HUES64 (cell line): ENCODE measurements at regions not wholly inside any gene's neighbourhood (a gene's known extent, or its start where the extent isn't known, plus 50 kb on each side); places are given as distances from the start of the nearest gene placed in this dataset.
"Not testable (repeated sequence)": the region's sequence is repeated elsewhere in the genome, so short reads cannot be mapped to it uniquely, and the experiment has no call there.

Source experiments
- H3K27ac ChIP-seq: 2 replicates; pipeline ENCODE4 v1.7.0; 2013; ENCODE audit warnings: low read depth, low read length, inconsistent platforms
- H3K27me3 ChIP-seq: 2 replicates; pipeline ENCODE4 v1.6.1; 2013; ENCODE audit warnings: mild to moderate bottlenecking, low read length; ENCODE audit not compliant: insufficient read depth
- H3K36me3 ChIP-seq: 2 replicates; pipeline ENCODE4 v1.6.1; 2013; ENCODE audit warnings: mild to moderate bottlenecking, low read length; ENCODE audit not compliant: insufficient read depth
- H3K4me1 ChIP-seq: 2 replicates; pipeline ENCODE4 v1.6.1; 2013; ENCODE audit warnings: mild to moderate bottlenecking, low read length, moderate library complexity; ENCODE audit not compliant: insufficient read depth
- H3K4me3 ChIP-seq: 2 replicates; pipeline ENCODE4 v1.5.1; 2013; ENCODE audit warnings: mild to moderate bottlenecking, low read length, moderate library complexity
- H3K9ac ChIP-seq: 2 replicates; pipeline ENCODE4 v1.6.1; 2013; ENCODE audit warnings: mild to moderate bottlenecking, low read depth, low read length
- H3K9me3 ChIP-seq: 2 replicates; pipeline ENCODE4 v1.6.1; 2013; ENCODE audit warnings: low read depth, low read length; ENCODE audit not compliant: insufficient read depth
- WGBS: fragments of 150-250, 120-280 bp; methylation state at CpG from one replicate; pipeline ENCODE4 v1.1.7; 2013; ENCODE audit warnings: missing lambda C conversion rate; 5-methylcytosine and 5-hydroxymethylcytosine counted together

DNA sequence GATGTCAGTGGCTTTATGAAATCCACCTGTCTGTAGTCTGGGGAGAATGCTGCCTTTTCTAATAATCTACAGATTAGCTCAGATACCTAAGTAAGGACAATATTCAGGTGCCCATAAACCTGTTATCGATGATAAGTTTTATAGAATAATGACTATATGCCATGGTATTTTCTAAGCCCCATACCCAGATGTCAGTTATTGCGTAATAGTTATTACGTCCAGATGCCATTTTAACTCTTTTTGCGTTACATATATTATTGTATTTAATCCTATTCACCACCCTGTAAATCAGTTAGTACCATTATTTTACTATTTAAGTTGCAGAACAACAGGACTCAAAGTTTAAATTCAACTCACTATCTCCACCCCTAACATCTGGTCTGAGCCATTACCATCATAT is 1343.9 kb upstream of the ACO1 start:
- no peaks in the 10 kb centered on the region for H3K27me3 ChIP-seq
- no peak overlapping the region for H3K9ac ChIP-seq
- H3K27ac ChIP-seq, result no peak overlapping the region
- 98% methylated on average over 4 of the region's 4 CpGs for WGBS
- H3K4me3 ChIP-seq, result no peak overlapping the region
- H3K4me1 ChIP-seq, result no peaks in the 10 kb centered on the region
- no peaks in the 10 kb centered on the region; the same call in 1 of the 2 replicates for H3K9me3 ChIP-seq
- H3K36me3 ChIP-seq, result no peaks in the 10 kb centered on the region

DNA sequence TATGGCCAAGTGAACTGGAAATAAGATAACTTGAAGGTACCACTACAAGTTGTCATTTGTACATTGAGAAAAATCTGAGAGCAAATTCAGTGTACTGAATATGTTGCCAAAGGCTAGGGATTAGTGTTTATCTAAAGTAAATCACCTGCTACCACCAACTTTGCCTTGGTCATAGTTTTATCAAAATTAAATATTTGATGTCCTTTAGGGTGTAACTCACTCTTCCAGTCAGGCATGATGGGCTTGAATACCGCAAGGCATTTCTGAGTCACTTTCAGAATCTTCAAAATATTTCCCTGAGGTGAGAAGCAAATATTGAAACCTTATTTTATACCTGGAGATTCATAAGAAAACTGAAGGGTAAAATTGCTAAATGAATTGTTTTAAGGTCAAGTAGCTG is 1338.6 kb upstream of the ACO1 start:
- Histone ChIP-seq H3K9ac (no peak overlapping the region), H3K27ac (no peak overlapping the region), H3K4me1 (no peaks in the 10 kb centered on the region), H3K27me3 (no peaks in the 10 kb centered on the region), H3K36me3 (no peaks in the 10 kb centered on the region), H3K4me3 (no peak overlapping the region), H3K9me3 (no peaks in the 10 kb centered on the region; the same call in 1 of the 2 replicates)
- WGBS, result 100% methylated on average over 1 of the region's 1 CpG

DNA sequence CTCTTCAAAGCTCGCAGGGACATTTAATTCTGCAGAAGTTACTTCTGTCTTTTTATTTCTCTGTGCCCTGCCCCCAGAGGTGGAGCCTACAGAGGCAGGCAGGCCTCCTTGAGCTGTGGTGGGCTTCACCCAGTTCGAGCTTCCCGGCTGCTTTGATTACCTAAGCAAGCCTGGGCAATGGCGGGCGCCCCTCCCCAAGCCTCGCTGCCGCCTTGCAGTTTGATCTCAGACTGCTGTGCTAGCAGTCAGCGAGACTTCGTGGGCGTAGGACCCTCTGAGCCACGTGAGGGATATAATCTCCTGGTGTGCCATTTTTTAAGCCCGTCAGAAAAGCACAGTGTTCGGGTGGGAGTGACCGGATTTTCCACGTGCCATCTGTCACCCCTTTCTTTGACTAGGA is 1322.9 kb upstream of the ACO1 start:
- 90% methylated on average over 15 of the region's 15 CpGs for WGBS
- not testable (repeated sequence) for H3K9ac ChIP-seq, H3K36me3 ChIP-seq

DNA sequence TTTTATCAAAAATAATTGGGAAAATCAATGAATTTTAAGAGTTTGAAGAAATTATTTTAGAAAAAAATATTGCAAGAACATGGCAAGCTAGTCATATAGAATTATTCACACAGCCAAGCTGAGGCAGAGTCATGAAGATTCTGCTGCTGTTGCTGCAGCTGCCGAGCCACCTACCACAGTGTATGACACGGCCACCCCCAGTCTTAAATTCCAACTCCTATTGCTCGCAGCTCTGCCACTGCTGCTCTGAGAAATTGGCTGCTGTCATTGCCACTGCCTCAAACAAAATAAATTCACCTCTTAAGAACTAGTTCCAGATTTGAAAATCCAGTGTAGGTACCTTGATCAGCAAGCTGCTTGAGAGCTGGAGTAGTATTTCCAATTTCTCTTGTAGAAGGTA is 1318.8 kb upstream of the ACO1 start:
- H3K9ac ChIP-seq, result no peak overlapping the region
- no peaks in the 10 kb centered on the region for H3K4me1 ChIP-seq
- no peaks in the 10 kb centered on the region for H3K36me3 ChIP-seq
- WGBS, result 90% methylated on average over 3 of the region's 3 CpGs
- H3K9me3 ChIP-seq, result peaks cover 9% of the 10 kb centered on the region; the same call in 1 of the 2 replicates
- H3K27me3 ChIP-seq, result no peaks in the 10 kb centered on the region
- no peak overlapping the region for H3K27ac ChIP-seq
- H3K4me3 ChIP-seq, result no peak overlapping the region

More for the DNA sequence above, 1322.9 kb upstream of the ACO1 start:
- not testable (repeated sequence) for H3K4me3 ChIP-seq, H3K9me3 ChIP-seq, H3K4me1 ChIP-seq, H3K27ac ChIP-seq, H3K27me3 ChIP-seq

DNA sequence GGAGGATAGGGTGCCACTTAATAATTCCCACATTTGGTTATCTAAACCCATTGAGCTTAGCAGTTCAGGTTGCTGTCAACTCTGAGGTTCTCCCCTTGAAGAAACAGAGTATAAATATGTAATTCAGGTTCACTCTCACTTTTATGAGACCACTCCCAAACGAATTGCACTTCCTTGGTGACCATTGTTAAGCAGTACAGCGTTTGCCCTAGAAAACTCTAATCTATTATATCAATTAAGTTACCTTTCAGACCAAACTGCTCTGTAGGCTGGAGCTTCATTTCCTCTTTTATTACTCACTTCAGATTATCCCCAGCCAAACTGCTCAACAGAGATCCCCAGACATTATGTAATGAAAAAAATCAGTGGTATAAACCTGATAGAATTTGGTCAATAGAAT is 1317.0 kb upstream of the ACO1 start:
- H3K27me3 ChIP-seq, result no peaks in the 10 kb centered on the region
- H3K9ac ChIP-seq, result no peak overlapping the region
- H3K4me1 ChIP-seq, result no peaks in the 10 kb centered on the region
- no peaks in the 10 kb centered on the region for H3K36me3 ChIP-seq
- WGBS, result 87% methylated on average over 2 of the region's 2 CpGs
- peaks cover 1% of the 10 kb centered on the region; the same call in 1 of the 2 replicates for H3K9me3 ChIP-seq
- no peak overlapping the region for H3K27ac ChIP-seq
- H3K4me3 ChIP-seq, result no peak overlapping the region

DNA sequence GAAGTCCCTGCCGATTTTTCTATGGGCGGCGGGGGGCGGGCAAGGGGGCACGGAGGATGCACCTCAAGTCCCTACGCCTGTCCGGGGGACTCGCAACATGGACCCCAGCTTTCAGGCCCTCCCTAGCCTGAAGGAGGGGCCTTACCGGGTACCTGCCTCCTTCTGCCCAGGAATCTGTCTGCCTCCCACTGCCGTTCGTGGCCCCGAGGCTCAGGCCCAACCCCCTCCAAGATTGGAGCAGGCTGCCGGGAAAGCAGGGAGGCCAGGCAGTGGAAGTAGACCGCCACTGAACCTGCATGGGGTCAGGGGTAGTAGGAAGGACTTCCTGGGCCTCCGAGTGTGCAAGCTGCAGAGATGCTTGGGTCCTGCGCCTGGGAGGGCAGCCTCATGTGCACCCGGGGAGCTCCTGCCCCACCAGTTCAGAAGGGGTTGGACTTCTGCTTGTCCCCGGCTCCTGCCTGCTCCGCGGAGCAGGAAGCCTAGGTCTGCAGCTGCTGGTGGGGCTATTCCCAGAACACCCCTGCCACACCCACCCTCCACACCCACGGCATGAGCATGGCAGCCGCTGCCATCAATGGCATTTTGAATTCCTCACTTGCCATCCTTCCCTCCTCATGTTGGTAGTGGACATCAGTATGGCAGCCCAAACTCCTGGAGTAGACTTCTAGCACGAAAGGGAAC is 1312.7 kb upstream of the ACO1 start:
- no peaks in the 10 kb centered on the region for H3K36me3 ChIP-seq
- H3K4me1 ChIP-seq, result no peaks in the 10 kb centered on the region
- H3K9me3 ChIP-seq, result no peaks in the 10 kb centered on the region
- no peak overlapping the region for H3K27ac ChIP-seq
- H3K9ac ChIP-seq, result no peak overlapping the region
- no peaks in the 10 kb centered on the region for H3K27me3 ChIP-seq
- 93% methylated on average over 23 of the region's 23 CpGs for WGBS
- no peak overlapping the region for H3K4me3 ChIP-seq

DNA sequence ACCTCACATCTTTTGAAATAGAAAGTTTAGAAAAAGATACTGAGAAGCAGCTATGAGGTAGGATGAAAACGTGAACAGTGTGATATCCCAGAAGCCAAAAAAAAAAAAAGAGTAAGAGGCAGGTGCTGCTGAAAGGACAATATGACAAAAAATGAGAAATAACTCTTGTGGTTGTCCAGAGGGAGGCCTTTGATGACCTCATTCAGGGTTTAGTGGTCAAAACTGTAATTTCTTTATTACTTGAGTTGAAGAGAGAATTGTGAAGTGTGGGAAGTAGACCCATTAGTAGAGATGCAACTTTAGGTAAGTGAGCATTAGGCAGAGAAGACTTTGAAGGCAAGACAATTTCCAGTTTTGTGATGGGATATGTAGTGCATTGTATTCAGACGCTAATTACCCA is 1306.3 kb upstream of the ACO1 start:
- H3K27ac ChIP-seq, result no peak overlapping the region
- H3K4me1 ChIP-seq, result no peaks in the 10 kb centered on the region
- H3K4me3 ChIP-seq, result no peak overlapping the region
- no peaks in the 10 kb centered on the region for H3K9me3 ChIP-seq
- no peak overlapping the region for H3K9ac ChIP-seq
- 90% methylated on average over 1 of the region's 2 CpGs for WGBS
- H3K27me3 ChIP-seq, result no peaks in the 10 kb centered on the region
- H3K36me3 ChIP-seq, result no peaks in the 10 kb centered on the region

DNA sequence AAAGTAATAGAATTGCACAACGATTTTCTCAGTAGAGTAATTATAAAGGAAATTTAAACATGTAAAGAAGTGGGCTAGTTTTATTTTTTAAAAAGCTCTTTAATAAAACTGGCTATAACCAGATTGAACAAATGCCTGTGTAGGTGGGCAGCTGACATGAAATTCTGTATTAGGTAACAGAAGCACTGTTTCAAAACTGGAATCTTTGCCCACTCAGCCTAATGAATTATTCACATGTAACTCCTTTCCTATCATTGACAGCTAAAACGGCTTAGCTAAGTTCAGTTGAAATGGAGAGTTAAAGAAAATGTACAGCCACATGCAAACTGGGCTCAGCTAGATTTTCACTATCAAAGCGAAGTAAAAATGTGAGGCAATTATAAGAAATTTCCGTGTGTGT is 1300.1 kb upstream of the ACO1 start:
- Histone ChIP-seq H3K4me3 (no peak overlapping the region), H3K4me1 (peaks cover 8% of the 10 kb centered on the region; the same call in 1 of the 2 replicates), H3K27ac (no peak overlapping the region), H3K27me3 (no peaks in the 10 kb centered on the region), H3K36me3 (no peaks in the 10 kb centered on the region), H3K9ac (no peak overlapping the region), H3K9me3 (no peaks in the 10 kb centered on the region)
- WGBS, result 98% methylated on average over 4 of the region's 4 CpGs

DNA sequence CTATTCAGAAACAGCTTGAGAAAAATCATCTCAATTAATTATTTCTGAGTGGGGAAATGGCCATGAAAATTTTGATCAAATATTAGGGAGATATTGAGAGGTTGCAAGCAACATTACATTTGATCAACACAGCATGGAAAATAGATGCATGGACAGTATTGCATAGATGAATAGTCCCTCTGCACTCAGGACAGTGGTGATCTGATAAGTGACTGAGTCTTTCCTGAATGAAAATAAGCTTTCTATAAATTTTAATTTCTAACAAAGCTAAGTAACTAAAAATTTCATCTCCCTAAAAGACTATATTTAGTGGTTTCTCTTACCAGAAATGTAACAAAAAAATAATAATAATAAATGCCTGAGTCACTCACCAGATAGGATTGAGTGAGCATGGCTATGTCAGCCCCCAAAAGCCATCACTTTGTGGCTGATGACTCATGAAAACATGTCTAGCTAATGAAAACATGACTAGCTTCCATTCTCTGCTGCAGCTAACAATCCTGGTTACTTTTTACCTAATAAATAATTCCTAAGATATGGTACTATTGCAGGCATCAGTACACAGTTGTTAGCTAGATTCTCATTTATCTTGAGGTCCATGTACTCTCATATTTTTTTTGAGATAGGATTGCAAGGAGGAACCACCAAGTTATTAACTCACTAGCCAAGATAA is 1294.8 kb upstream of the ACO1 start:
- Histone ChIP-seq H3K27ac (no peak overlapping the region), H3K9ac (no peak overlapping the region), H3K36me3 (no peaks in the 10 kb centered on the region), H3K27me3 (no peaks in the 10 kb centered on the region), H3K4me1 (peaks cover 8% of the 10 kb centered on the region; the same call in 1 of the 2 replicates), H3K9me3 (no peaks in the 10 kb centered on the region), H3K4me3 (no peak overlapping the region)

DNA sequence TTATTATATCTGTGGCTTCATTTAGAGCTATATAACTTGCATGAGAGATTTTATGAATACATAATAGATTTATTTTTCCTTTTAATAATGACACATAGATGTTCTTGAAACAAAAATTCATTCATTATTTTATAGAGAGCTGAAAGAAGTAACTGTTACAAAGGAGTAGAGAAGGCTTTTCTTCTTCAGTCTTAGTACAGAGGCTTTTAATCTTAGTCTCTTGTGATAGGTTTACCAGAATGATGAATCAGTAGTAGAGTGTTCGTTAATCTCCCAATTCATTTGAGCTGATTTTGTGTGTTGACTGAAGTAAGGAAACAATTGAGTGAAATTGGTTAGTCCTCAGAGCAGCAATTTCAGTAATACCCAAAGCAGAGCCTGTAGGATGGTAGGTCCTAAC is 1284.1 kb upstream of the ACO1 start:
- no peaks in the 10 kb centered on the region for H3K4me1 ChIP-seq
- H3K27me3 ChIP-seq, result no peaks in the 10 kb centered on the region
- H3K9ac ChIP-seq, result no peak overlapping the region
- H3K27ac ChIP-seq, result no peak overlapping the region
- H3K9me3 ChIP-seq, result no peaks in the 10 kb centered on the region
- H3K36me3 ChIP-seq, result no peaks in the 10 kb centered on the region
- H3K4me3 ChIP-seq, result no peak overlapping the region
- 97% methylated on average over 1 of the region's 1 CpG for WGBS

DNA sequence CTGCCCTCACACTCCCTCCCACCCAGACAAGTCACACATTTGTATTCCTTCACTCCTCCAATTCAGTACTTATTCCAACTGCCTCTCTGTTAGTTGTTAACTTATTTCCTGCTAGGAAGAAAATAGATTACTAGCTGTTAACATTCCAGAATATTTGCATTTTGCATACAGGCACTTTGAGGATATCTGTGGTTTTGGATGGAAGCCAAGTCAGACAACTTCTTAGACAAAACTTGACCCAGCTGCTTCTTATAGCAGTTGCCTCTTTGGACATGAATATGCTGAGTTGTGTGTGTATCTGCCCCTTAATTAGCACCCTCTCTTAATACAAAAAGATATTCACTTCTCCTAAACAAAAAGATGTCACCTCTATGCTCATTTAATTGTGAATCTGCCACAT is 1280.6 kb upstream of the ACO1 start:
- Histone ChIP-seq H3K4me1 (no peaks in the 10 kb centered on the region), H3K36me3 (no peaks in the 10 kb centered on the region), H3K27ac (no peak overlapping the region), H3K9me3 (no peaks in the 10 kb centered on the region), H3K9ac (no peak overlapping the region), H3K4me3 (no peak overlapping the region), H3K27me3 (no peaks in the 10 kb centered on the region)
